NB4 (cell line): ENCODE measurements at regions not wholly inside any gene's neighbourhood (a gene's known extent, or its start where the extent isn't known, plus 50 kb on each side); places are given as distances from the start of the nearest gene placed in this dataset.
"Not testable (repeated sequence)": the region's sequence is repeated elsewhere in the genome, so short reads cannot be mapped to it uniquely, and the experiment has no call there.

ENCODE experiments used
- DNase-seq: peaks from one replicate; pipeline ENCODE4 v3.0.0; 2010; ENCODE audit warnings: low read depth
- H3K4me3 ChIP-seq: one replicate; pipeline ENCODE4 v1.5.1; 2011; ENCODE audit warnings: mild to moderate bottlenecking, low read depth, low read length, moderate library complexity
- CTCF ChIP-seq: IDR thresholded peaks from one replicate; pipeline ENCODE4 v1.5.1; 2012; ENCODE audit warnings: low read depth, low read length
- MAX ChIP-seq: IDR thresholded peaks from 2 replicates; pipeline ENCODE4 v1.6.1; 2011; ENCODE audit warnings: low read depth, low read length
- MYC ChIP-seq: IDR thresholded peaks from 2 replicates; pipeline ENCODE4 v1.6.1; 2011; ENCODE audit warnings: low read depth, low read length
- POLR2A ChIP-seq: IDR thresholded peaks from 2 replicates; pipeline ENCODE4 v1.6.1; 2011; ENCODE audit warnings: mild to moderate bottlenecking; ENCODE audit not compliant: insufficient read length; ENCODE audit errors: extremely low read depth

- H3K4me3 ChIP-seq: no peak overlapping the region
- DNase-seq: no peak
- TF ChIP-seq MYC (no peak), CTCF (no peak), MAX (no peak), POLR2A (no peak)
Measured at GRCh38 chr13:90049989-90050671, 1297.4 kb upstream of the MIR17HG start.

GRCh38 chr13:90055121-90055520 lies 1292.4 kb upstream of the MIR17HG start:
- TF ChIP-seq MAX (0 out of 2 replicates have a peak, but pooled peaks have one; percentile 10), POLR2A (no peak)
- no peak overlapping the region for H3K4me3 ChIP-seq
- DNase-seq: no peak

GRCh38 chr13:90055760-90056159 lies 1291.7 kb upstream of the MIR17HG start:
- no peak overlapping the region for H3K4me3 ChIP-seq
- TF ChIP-seq POLR2A: no peak
- no peak for TF ChIP-seq MYC
- TF ChIP-seq CTCF: no peak
- TF ChIP-seq MAX: no peak
- no peak for DNase-seq

- not testable (repeated sequence) for H3K4me3 ChIP-seq, DNase-seq
Measured at GRCh38 chr13:90064226-90064625, 1283.3 kb upstream of the MIR17HG start.

- TF ChIP-seq MYC: no peak
- TF ChIP-seq POLR2A: no peak
- no peak for TF ChIP-seq MAX
- TF ChIP-seq CTCF: no peak
- no peak overlapping the region for H3K4me3 ChIP-seq
- peak; percentile 19 for DNase-seq
Measured at GRCh38 chr13:90068658-90069057, 1278.8 kb upstream of the MIR17HG start.

- no peak for DNase-seq
- TF ChIP-seq MYC (no peak), CTCF (no peak), MAX (no peak), POLR2A (no peak)
Measured at GRCh38 chr13:90070362-90070761, 1277.1 kb upstream of the MIR17HG start.

More at GRCh38 chr13:90070362-90070761, 1277.1 kb upstream of the MIR17HG start:
- H3K4me3 ChIP-seq: no peak overlapping the region
